Frontal cortex (tissue), 3 donors: ENCODE measurements at regions not wholly inside any gene's neighbourhood (a gene's known extent, or its start where the extent isn't known, plus 50 kb on each side); places are given as distances from the start of the nearest gene placed in this dataset.

Experiments
- DNase-seq, 2 donors: peaks; one replicate each; pipeline ENCODE4 v3.0.0; 2012; ENCODE audit warnings: low spot score in 2 of 2
- FAIRE-seq: peaks from 2 replicates; lab custom pipeline; 2012; peaks lifted over from hg19 to GRCh38; lab: Jason Lieb, UNC
- donor health status: control.
- donor health status: control.
- donor health status: control.

GRCh38 chr6:29884261-29884660, 56.6 kb downstream of the HLA-G start:
- no peak for DNase-seq
- no peak for FAIRE-seq

GRCh38 chr6:29886701-29887100, 55.6 kb upstream of the HLA-A start:
- DNase-seq (no peak), FAIRE-seq (no peak)

GRCh38 chr6:29887330-29887818, 55.0 kb upstream of the HLA-A start:
- no peak for FAIRE-seq

GRCh38 chr6:29887819-29888776, 54.2 kb upstream of the HLA-A start:
- FAIRE-seq (no peak), DNase-seq (peak; percentile 53 to 54)

More at GRCh38 chr6:29887330-29887818, 55.0 kb upstream of the HLA-A start:
- peak in 1 of 2 donors; percentile 29 for DNase-seq
